Erythroblast (primary cell): ENCODE measurements at regions not wholly inside any gene's neighbourhood (a gene's known extent, or its start where the extent isn't known, plus 50 kb on each side); places are given as distances from the start of the nearest gene placed in this dataset.

ENCODE experiments used
- GATA1 ChIP-seq: IDR thresholded peaks from 2 replicates; pipeline ENCODE4 v1.6.1; 2011; ENCODE audit warnings: low read depth, mild to moderate bottlenecking, control low read depth, low read length, moderate library complexity
- POLR2A ChIP-seq: IDR thresholded peaks from 2 replicates; pipeline ENCODE4 v1.6.1; 2011; ENCODE audit warnings: mild to moderate bottlenecking, low read length

DNA sequence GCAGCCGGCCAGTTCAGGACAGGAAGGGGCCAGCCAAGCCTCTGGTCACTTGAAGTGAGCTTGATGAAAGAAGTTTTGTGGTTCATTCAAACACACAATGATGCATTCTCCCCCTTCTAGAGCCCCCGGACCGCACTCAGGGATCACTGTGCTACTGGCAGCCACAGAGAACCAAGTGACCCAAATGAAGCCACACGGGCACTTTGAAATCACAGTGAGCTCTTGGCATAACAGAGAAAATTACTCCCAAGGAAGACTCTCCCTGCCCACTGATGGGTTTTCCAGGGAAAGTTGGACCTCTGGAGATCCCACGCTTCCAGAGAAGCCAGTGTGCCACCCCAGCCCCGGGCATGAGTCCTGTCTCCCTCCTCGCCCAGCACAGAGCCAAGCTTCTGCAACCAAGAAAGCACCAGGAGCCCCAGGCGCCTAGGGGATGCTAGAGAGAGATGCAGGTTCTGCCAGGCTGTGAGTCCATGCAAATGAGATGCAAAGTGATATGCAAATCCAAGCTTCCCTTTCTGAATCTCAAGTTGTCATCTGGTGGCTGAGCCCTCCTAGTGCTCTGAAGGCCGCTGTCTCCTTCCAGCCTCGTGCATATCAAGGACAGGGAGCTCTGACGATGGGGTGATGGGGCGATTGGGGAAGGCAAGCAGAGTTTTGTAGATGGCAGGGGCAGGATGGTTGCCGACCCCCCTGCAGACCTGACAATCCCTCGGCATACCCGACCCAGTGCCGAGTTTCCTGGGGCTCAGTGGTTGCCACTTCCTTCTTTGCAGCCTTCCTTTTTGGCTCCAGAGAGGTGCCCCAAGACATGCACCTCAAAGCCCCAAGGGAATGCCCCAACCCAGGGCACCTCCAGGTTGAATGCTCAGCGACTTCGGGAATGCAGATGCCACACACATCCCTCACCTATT is 59.7 kb upstream of the TNRC6C start:
- TF ChIP-seq POLR2A, result no peak
- TF ChIP-seq GATA1, result no peak
